HG03196 (cell line): ENCODE measurements at regions not wholly inside any gene's neighbourhood (a gene's known extent, or its start where the extent isn't known, plus 50 kb on each side); places are given as distances from the start of the nearest gene placed in this dataset.

Experiments
- ATAC-seq: cut with Tn5 transposase; IDR thresholded peaks from one replicate; pipeline ENCODE4 v1.9.1; 2021; ENCODE audit not compliant: unreplicated experiment

DNA sequence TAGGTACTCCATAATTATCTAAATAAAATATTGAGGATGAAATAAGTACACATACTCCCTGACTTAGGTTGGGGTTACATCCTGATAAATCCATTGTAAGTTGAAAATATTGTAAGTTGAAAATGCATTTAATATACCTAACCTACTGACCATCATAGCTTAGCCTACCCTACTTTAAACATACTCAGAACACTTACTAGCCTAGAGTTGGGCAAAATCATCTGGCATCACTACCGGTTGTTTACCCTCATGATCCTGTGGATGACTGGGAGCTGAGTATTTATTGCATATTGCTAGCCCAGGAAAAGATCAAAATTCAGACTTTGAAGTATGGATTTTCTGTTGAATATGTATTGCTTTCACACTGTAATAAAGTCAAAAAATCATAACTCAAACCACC, 467.3 kb downstream of the C6orf118 start:
- no peak for ATAC-seq

DNA sequence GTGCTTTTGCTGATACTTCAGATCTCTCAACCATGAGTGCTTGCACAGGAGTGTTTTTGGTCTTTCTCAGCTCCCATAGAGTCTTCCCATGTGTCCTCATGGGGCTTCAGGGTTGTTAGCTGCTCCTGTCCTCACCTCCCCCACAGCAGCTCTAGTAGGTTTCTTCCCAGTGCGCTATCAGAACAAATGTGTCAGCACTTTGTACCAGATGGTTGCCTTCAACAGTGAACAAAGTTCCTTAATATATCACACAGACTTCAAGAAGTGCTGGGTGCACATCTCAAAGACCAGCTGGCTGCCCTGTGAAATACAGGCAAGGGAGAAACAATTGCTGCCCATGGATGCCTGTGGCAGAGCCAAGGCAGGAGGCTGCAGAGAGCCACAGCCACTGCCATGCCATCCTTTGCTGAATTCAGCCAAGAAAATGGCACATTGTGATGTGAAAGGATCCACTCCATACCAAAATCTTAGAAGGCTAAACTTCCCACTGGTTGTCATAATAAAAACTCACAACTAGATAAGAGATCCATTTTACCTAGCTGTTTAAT, 471.3 kb downstream of the C6orf118 start:
- no peak for ATAC-seq

DNA sequence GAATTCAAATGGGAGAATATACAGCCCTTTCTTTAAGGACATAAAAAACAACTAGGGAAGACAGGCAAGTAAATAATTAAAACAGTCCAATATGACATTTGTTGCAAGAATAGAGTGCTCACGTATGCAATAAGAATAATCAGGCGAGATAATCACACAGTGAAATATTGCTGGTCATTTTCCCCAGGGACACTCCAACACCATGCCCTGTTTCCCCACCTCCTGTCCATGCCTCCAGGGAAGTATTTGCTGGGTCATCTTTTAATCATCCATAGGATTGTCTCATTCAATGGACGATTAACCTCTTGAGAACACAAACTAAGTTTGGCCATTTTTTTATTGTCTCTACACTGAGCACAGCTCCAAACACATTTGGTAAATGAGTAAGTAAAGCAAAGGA, 472.9 kb downstream of the C6orf118 start:
- ATAC-seq = no peak

DNA sequence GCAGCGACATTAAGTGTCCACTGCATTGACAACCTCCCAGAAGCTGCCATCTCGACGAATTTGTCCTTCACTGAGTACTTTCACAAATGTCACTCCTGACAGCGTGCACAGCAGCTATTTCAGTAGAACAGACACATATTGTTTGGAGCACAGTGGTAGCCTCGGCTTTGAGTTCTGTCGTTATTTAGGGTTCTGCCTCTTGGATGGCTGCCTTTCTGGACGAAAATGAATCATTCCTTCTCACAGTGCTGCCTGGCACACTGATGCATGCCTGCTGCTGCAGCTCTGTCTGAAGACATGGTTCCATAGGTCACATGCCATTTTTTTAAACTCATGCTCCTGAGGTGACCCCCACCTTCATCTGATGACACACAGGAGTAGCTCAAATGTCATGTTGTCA, 477.0 kb downstream of the C6orf118 start:
- no peak for ATAC-seq

DNA sequence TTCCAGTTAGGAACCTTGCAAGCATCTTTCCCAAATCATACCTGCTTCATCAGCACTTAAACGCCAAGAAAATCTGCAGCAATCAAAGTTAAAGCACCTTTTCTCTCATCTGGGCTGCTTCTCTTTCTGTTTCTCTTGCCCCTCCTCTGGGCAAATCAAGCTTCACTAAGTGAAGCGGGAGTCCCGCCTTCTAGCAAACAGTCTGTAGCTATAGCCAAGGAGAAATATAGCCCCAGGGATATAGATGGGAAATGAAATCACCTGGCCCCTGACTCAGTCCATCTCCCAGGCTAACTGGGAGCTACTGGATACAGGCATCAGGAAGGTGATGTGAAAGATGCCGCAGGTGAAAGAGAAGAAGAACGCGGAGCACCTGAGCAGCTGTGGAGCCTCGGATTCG, 481.9 kb downstream of the C6orf118 start:
- ATAC-seq = no peak

DNA sequence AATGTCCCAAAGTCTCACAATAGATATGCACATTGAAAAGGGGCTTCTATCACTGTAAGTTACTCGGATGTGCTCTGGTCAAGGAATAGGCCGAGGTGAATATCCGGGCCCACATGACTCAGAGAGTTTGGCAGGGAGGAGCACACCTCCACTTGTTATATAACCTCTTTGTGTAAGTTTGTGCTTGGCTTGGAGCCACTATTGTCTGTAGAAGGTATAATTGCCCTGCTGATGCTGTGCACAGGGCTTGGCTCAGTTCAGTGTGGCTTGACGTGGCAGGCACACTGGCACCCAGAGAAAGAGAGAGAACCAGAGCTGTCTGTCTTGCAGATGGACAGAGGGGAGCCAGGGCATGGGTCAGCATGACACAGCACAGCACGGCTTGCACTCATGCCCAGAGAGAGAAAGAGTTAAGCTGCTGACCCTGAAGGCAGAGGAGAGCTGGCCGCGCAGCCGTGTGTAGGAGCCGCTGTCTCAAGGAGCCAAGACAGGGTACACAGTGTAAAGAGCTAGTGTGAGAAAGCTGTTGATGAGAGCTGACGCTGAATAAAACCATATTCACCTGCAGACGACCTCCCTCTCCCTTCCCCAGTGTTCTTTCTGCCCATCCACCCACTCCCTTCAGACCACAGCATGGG, 482.5 kb downstream of the C6orf118 start:
- no peak for ATAC-seq

DNA sequence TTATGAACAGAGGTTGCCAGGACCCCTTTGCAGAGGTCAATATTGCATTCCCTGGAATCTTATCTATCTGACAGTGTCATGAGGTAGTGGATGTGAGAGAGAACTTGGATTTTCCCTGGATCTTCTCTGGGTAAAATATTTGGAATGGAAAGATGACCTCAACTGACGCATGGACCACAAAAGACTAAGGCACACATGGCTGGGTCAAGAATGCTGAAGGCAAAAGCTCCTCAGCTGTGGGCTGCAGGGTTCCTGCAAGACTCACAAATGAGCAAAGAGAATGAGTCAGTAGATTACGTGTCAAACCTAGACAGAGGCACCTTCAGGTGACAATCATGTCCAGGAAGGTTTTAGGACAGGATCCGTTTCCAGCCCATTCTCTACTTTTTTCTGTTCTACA, 484.0 kb downstream of the C6orf118 start:
- ATAC-seq = no peak

DNA sequence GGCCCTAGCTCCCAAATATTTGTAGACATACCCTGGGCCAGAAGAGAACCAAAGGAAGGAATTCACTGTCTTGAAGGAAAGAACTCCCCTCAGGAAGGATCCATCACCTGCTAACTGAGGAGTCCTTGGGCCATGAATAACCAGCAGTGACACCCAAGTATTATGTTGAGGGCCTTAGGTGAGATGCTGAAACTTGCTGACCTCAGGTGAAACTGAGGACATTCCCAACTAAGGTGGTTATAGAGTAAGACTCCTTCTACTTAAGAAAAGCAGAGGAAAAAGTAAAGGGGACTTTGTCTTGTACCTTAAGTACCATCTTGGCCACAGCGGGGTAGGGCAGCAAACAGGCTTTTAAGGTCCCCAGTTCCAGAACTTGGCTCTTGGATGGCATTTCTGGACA, 491.7 kb downstream of the C6orf118 start:
- ATAC-seq = no peak

DNA sequence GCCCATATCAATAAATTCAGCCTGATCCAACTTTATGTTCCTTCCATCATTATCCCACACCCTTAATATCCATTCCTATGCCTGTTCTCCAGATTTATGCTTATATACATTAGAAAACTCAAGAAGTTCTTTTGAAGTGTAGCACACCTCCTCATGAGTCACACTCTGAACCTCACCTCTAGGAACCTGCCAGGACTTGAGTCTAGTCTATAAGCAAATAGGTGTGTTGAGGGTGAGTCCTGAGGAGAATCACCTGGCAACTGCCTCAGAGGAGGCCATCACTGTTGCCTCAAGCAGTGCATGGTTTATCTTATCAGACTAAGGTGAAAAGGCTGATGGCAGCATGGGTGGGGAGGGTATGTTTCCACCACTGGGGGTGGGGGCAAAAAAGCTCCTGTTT, 496.7 kb downstream of the C6orf118 start:
- ATAC-seq = no peak

DNA sequence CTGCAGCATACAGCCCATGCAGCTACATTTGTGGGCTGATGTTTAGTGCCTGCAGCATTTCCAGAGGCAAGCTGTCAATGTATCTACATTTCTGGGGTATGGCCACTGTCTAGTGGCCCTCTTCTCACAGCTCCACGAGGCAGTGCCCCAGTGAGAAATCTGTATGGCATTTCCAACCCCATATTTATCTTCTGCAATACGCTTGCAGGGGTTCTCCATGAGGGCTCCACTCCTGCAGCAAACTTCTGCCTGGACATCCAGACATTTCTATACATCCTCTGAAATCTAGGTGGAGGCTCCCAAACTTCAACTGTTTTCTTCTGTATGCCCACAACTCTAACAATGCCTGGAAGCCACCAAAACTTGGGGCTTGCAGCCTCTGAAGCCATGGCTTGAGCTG, 502.3 kb downstream of the C6orf118 start:
- no peak for ATAC-seq

DNA sequence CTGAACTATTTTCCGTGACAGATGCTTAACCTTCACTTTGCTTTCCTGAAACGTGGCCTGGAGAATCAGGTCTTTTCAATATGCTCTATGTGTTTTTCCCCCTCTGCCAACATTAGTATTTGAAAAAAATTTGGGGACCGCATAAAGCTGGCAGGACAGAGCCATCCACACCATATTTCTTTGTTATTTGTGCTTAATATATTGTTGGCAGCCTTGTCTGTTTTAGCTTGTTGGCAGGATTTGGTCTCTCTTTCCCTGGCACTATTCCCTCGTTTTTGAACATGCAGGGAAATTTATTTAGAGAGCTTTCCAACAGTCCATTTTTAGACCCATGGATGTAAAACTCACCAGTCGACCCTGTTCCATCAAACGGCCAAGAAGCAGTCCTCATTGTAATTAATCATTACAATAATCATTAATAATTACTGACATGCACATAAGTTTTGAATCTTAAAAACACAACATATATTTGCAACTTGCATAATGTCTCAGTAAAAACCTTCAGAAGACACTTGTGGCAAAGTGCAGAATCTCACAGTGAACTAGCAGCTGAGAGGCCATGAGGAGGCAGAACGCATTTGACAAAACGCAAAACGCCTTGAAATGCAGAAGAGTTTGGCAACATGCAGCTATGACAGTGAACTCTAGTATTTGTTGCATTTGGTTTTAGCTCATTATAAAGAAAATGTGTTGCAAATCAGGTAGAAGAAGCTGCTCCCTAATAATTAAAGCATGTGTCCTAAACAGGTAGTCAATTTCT, 514.2 kb downstream of the C6orf118 start:
- ATAC-seq = no peak

DNA sequence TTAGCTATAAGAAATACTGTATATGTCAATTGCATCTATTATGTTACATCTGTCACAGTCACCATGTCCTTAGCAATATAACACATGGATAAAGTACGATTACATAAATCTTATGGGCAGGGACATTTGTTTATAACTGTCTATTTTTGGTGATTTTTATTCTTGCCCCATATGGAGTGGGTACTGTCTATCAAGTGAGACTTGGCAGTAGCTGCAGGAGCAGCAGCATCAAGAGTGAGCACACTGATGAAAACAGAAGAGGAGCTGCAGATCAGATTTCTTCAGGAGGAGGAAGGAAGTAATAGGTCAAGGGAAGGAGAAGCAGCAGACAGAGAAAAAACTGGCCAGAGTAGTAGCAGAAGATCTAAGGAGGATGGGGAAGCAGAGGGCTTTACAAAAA, 516.7 kb downstream of the C6orf118 start:
- ATAC-seq = no peak

DNA sequence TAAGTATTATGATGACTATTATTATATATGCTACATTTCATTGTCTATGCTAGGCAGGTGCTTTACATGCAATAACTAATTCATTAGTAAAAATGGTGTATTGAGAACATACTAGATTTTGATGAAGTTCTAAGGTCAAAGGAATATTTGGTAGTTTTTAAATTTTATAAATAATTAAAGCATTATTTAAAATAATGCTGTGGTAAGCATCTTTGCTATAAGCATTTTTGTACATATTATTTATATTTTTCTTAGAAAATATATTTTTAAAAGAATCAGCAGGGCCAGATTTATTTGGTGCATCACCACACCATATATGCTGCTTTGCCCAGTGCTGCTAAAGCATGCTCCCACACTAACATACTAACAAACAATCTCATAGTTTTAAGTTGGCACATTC, 517.9 kb downstream of the C6orf118 start:
- no peak for ATAC-seq

DNA sequence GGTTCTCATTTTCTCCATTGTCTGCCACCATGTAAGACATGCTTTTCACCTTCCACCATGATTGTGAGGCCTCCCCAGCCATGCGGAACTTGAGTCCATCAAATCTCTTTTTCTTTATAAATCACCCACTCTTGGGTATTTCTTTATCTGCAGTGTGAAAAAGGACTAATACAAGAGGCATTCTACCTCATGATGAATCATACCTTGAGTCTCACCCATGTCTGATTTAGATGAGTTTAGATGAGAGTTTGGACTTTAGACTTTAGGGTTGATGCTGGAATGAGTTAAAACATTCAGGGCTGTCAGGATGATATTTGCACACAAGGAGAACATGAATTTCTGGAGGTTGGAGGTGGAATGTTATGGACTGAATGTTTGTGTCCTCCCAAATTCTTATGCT, 545.6 kb downstream of the C6orf118 start:
- ATAC-seq = no peak

DNA sequence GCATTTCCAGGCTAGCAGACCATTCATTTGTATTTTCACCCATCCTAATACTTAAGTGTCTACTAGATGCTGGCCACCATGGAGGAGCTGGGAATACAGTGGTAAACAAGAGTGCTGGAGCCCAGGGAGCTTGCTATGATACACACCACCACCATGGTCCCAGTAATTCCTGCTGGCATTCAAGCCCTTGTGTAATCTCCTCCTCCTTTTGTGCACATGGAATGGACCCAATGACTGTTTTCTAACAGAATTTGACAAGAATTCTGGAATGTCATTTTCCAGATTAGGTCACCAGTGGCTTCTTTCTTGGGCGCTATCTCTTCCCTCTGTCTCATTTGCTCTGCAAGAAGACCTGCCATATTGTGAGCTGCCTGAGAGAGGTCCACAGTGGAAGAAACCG, 552.0 kb downstream of the C6orf118 start:
- no peak for ATAC-seq

DNA sequence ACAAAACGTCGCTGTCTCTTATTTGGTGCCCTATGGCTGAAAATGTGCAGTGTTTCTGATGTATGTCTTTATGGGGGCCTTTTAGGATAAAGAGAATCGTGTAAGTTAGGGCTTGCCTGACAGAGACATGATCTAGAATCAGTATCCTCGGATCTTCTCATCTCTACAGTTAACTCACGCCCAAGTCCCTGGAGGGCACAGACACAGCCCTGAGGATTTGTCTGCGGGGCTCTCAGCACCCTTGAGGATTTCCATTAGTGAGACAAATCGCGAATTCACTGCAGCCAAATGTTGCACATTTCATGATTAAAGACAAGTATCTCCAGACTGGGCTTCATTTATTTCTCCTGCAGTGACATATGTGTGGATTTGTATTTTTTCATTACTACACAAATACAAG, 552.7 kb downstream of the C6orf118 start:
- no peak for ATAC-seq

DNA sequence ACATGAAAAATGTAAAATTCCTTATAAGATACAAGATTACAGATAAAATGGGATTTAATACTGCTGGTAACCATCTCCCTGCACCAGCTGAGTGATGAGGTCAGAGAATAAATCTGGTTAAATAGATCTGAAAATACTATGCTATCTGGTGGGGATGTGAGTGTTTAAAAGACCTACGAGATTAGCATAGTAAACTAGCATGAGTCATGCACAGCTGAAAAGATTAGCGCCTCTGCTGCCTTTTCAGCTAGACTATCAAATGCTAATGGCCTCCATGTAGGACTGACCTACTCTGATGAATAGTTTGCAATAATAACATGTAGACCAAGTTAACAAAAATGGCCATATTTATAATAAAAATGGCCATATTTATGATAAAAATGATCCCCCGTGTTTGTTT, 553.3 kb downstream of the C6orf118 start:
- ATAC-seq = no peak

DNA sequence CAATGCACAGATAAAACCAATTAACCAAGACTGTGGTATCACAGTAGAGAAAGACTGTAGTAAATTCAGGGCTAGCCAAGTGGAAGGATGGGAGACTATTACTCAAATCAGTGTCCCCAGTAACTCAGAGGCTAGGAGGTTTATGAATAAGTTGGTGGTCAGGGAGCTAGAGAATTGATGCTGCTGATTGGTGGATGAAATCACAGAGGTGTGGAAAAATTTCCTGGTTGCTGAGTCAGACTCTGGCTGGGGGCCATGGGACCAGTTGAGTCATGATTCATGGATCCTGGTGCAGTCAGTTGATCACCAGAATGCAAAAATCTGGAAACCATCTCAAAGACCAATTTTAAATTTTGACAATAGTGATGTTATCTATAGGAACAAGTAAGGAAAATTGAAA, 555.9 kb downstream of the C6orf118 start:
- no peak for ATAC-seq

DNA sequence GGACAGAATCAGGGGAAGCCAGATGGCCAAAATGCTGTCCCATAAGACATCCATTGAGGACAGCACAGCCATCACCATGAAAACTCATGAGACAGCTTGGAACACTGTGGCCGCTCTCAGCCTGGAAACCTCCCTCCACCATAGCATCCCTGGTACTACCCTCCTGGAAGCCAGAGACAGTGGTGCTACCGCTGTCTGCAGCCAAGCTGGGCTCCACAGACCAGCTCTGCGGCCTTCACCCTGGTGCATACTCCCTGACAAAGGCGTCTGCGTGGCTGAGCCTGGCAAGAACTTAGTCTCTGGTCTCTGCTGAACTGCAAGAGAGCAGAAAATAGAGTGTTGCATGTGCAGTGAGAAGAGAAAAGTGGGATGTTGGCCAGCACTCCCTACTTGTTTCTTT, 558.0 kb downstream of the C6orf118 start:
- ATAC-seq = no peak

DNA sequence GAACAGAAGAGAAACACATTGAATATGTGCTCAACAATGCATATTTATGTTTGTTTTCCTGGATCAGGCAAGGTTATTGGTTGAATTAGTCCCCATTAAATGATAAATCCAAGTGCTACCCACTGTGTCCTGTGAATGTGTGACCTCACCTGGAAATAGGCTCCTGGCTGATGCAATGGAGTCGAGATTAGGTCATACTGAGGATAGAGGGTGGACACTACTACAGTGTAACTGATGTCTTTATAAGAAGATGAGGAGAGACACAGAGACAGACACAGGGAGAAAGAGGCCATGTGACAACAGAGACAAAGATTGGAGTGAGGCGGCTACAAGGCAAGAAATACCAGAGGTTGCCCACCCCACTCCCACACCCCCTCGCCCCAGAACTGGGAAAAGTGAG, 559.3 kb downstream of the C6orf118 start:
- ATAC-seq = no peak

DNA sequence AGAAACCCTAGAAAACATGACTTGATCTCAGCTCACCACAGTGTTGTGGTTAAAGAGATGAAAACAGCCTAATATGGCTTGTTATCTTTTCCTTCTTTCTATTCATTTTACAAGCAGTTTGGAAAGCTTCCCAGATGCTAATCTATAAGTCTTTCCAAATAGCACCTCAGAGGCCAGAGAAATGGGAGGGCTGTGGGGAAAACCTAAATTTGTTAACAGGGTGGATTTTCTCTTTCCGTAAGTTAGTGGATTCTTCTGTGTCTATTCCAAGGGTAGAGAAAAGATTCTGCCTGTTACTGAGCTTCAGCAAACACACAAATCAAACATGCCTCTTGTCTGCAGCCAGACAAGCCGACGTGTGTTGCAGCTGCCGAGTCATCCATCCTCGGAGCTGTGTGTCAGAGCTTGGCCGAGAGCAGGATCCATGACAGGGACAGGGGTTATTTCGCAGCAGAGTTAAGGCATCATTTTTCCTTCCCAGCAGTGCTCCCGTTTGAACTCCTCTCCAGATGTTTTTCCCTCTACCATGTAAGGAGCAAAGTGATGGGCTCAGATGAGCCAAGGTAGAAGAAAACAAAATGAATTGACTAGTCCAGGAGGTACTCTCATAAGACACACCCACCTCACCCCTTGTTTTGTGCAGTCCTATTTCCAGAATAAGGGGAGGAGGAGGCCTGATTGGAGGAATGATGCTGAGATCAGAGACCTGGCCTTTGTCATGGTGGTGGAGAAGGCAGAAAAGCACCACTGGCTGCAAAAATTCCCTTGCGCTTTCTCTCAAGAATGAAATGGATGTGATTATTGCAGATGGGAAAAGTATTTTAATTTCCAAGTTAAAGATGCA, 560.0 kb downstream of the C6orf118 start:
- ATAC-seq = no peak

DNA sequence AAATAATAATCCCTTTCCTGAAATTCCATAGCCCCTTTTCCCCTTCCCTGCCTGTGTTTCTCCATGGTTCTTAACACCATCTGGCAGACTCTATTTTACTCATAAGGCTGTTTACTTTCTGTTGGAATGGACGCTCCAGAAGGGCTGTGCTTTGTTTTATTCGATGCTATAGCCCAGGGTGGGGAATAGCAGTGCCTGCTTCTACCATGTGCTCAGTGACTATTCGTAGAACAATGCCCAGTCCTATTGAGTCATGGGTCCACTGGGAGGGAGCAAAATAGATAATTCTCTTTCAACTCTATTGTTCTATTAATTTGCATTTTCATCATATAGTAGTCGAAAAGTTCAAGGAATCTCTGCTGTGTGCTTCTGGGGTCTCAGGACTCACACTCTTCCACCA, 565.1 kb downstream of the C6orf118 start:
- no peak for ATAC-seq
